H1 (cell line): ENCODE measurements at regions not wholly inside any gene's neighbourhood (a gene's known extent, or its start where the extent isn't known, plus 50 kb on each side); places are given as distances from the start of the nearest gene placed in this dataset.

ENCODE experiments used
- BACH1 ChIP-seq: IDR thresholded peaks from 2 replicates; pipeline ENCODE4 v1.6.1; 2012; ENCODE audit warnings: low read length, improper control_type of control experiment
- CREB1 ChIP-seq: IDR thresholded peaks from 2 replicates; pipeline ENCODE4 v1.6.1; 2012; ENCODE audit warnings: inconsistent platforms
- EZH2 ChIP-seq: fragments of 200-600 bp; sonication (generic); IDR thresholded peaks from 2 replicates; pipeline ENCODE4 v1.7.1; 2012; ENCODE audit warnings: low read depth, mild to moderate bottlenecking, moderate library complexity, low read length, inconsistent platforms; ENCODE audit not compliant: severe bottlenecking
- JUND ChIP-seq: IDR thresholded peaks from 2 replicates; pipeline ENCODE4 v1.6.1; 2011; ENCODE audit warnings: mild to moderate bottlenecking, improper control_type of control experiment, low read length
- RXRA ChIP-seq: IDR thresholded peaks from 2 replicates; pipeline ENCODE4 v1.6.1; 2011; ENCODE audit warnings: low read depth, mild to moderate bottlenecking, low read length, moderate library complexity; ENCODE audit not compliant: insufficient read depth
- SIX5 ChIP-seq: IDR thresholded peaks from 2 replicates; pipeline ENCODE4 v1.6.1; 2011; ENCODE audit warnings: mild to moderate bottlenecking, low read depth, low read length
- SRF ChIP-seq: IDR thresholded peaks from 2 replicates; pipeline ENCODE4 v1.6.1; 2011; ENCODE audit warnings: mild to moderate bottlenecking, low read depth, low read length, moderate library complexity
- SUZ12 ChIP-seq: fragments of 200-600 bp; sonication (generic); IDR thresholded peaks from 2 replicates; pipeline ENCODE4 v1.6.1; 2012; ENCODE audit warnings: mild to moderate bottlenecking, inconsistent platforms, low read length, moderate library complexity, mixed read lengths
- TAF1 ChIP-seq: IDR thresholded peaks from 2 replicates; pipeline ENCODE4 v1.6.1; 2011; ENCODE audit warnings: mild to moderate bottlenecking, low read depth, low read length
- TCF12 ChIP-seq: IDR thresholded peaks from 2 replicates; pipeline ENCODE4 v1.6.1; 2011; ENCODE audit warnings: low read depth, mild to moderate bottlenecking, low read length
- YY1 ChIP-seq: IDR thresholded peaks from 2 replicates; pipeline ENCODE4 v1.6.1; 2011; ENCODE audit warnings: low read depth, mild to moderate bottlenecking, low read length
- TF ChIP-seq, protein P1 (sequence below): fragments of 300-600 bp; sonication (generic); IDR thresholded peaks from 2 replicates; pipeline ENCODE4 v1.7.1; 2012; ENCODE audit warnings: low read length, moderate library complexity, mild to moderate bottlenecking, inconsistent platforms; ENCODE audit not compliant: insufficient replicate concordance
- TF ChIP-seq, protein P2 (sequence below): IDR thresholded peaks from 2 replicates; pipeline ENCODE4 v1.6.1; 2012; ENCODE audit warnings: inconsistent platforms

DNA sequence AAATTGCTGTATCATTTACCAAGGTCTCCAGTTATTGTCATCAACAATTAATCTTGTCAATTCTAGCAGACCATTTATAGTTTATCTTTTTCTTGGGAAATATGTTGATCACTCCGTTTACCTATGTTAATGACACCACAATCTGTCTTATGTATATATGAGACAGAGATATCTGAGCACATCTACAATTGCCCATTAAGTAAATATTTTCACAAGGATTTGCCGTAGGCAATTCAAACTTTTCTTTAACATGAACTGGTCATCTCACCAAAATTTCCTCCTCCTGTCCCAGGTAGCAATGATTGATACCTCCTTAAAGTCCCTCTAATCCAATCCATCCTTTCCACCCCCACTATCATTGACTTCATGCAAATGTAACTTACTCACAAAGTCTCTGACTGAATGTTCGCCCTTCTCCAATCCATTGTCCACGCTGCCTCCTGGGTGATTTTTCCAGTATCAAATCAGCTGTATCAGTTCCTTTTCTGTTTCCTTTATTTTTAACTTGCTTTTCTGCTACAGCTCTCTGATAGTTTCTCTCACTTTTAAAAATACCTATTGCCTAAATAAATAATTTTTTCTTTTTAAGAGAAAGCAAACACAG is 138.3 kb downstream of the GNAT3 start (continued):
- TF ChIP-seq, protein P1, sequence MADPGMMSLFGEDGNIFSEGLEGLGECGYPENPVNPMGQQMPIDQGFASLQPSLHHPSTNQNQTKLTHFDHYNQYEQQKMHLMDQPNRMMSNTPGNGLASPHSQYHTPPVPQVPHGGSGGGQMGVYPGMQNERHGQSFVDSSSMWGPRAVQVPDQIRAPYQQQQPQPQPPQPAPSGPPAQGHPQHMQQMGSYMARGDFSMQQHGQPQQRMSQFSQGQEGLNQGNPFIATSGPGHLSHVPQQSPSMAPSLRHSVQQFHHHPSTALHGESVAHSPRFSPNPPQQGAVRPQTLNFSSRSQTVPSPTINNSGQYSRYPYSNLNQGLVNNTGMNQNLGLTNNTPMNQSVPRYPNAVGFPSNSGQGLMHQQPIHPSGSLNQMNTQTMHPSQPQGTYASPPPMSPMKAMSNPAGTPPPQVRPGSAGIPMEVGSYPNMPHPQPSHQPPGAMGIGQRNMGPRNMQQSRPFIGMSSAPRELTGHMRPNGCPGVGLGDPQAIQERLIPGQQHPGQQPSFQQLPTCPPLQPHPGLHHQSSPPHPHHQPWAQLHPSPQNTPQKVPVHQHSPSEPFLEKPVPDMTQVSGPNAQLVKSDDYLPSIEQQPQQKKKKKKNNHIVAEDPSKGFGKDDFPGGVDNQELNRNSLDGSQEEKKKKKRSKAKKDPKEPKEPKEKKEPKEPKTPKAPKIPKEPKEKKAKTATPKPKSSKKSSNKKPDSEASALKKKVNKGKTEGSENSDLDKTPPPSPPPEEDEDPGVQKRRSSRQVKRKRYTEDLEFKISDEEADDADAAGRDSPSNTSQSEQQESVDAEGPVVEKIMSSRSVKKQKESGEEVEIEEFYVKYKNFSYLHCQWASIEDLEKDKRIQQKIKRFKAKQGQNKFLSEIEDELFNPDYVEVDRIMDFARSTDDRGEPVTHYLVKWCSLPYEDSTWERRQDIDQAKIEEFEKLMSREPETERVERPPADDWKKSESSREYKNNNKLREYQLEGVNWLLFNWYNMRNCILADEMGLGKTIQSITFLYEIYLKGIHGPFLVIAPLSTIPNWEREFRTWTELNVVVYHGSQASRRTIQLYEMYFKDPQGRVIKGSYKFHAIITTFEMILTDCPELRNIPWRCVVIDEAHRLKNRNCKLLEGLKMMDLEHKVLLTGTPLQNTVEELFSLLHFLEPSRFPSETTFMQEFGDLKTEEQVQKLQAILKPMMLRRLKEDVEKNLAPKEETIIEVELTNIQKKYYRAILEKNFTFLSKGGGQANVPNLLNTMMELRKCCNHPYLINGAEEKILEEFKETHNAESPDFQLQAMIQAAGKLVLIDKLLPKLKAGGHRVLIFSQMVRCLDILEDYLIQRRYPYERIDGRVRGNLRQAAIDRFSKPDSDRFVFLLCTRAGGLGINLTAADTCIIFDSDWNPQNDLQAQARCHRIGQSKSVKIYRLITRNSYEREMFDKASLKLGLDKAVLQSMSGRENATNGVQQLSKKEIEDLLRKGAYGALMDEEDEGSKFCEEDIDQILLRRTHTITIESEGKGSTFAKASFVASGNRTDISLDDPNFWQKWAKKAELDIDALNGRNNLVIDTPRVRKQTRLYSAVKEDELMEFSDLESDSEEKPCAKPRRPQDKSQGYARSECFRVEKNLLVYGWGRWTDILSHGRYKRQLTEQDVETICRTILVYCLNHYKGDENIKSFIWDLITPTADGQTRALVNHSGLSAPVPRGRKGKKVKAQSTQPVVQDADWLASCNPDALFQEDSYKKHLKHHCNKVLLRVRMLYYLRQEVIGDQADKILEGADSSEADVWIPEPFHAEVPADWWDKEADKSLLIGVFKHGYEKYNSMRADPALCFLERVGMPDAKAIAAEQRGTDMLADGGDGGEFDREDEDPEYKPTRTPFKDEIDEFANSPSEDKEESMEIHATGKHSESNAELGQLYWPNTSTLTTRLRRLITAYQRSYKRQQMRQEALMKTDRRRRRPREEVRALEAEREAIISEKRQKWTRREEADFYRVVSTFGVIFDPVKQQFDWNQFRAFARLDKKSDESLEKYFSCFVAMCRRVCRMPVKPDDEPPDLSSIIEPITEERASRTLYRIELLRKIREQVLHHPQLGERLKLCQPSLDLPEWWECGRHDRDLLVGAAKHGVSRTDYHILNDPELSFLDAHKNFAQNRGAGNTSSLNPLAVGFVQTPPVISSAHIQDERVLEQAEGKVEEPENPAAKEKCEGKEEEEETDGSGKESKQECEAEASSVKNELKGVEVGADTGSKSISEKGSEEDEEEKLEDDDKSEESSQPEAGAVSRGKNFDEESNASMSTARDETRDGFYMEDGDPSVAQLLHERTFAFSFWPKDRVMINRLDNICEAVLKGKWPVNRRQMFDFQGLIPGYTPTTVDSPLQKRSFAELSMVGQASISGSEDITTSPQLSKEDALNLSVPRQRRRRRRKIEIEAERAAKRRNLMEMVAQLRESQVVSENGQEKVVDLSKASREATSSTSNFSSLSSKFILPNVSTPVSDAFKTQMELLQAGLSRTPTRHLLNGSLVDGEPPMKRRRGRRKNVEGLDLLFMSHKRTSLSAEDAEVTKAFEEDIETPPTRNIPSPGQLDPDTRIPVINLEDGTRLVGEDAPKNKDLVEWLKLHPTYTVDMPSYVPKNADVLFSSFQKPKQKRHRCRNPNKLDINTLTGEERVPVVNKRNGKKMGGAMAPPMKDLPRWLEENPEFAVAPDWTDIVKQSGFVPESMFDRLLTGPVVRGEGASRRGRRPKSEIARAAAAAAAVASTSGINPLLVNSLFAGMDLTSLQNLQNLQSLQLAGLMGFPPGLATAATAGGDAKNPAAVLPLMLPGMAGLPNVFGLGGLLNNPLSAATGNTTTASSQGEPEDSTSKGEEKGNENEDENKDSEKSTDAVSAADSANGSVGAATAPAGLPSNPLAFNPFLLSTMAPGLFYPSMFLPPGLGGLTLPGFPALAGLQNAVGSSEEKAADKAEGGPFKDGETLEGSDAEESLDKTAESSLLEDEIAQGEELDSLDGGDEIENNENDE, result no peak
- TF ChIP-seq SIX5, result no peak
- TF ChIP-seq SRF, result no peak
- TF ChIP-seq EZH2, result no peak
- no peak for TF ChIP-seq SUZ12
- no peak for TF ChIP-seq JUND
- no peak for TF ChIP-seq TCF12
- no peak for TF ChIP-seq YY1
- TF ChIP-seq TAF1, result no peak
- no peak for TF ChIP-seq BACH1
- TF ChIP-seq RXRA, result no peak
- TF ChIP-seq CREB1, result no peak
- TF ChIP-seq, protein P2, sequence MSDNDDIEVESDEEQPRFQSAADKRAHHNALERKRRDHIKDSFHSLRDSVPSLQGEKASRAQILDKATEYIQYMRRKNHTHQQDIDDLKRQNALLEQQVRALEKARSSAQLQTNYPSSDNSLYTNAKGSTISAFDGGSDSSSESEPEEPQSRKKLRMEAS, result no peak
